Transverse colon (tissue), 4 donors: ENCODE measurements at regions not wholly inside any gene's neighbourhood (a gene's known extent, or its start where the extent isn't known, plus 50 kb on each side); places are given as distances from the start of the nearest gene placed in this dataset.

Experiments used
- DNase-seq: peaks from one replicate; pipeline ENCODE4 v3.0.0-alpha.2; 2019
- H3K27ac ChIP-seq, 4 donors: fragments of 200-600 bp; sonication (generic); 2 replicates each; pipeline ENCODE4 v1.5.1; 2016 to 2018; ENCODE audit warnings: inconsistent platforms in 4 of 4
- H3K27me3 ChIP-seq: fragments of 200-600 bp; sonication (generic); 2 replicates; pipeline ENCODE4 v1.5.1; 2017; ENCODE audit warnings: inconsistent platforms
- H3K36me3 ChIP-seq, 4 donors: fragments of 200-600 bp; sonication (generic); 2 replicates each; pipeline ENCODE4 v1.5.1; 2017 to 2019; ENCODE audit warnings: inconsistent platforms in 4 of 4
- H3K4me1 ChIP-seq, 4 donors: fragments of 200-600 bp; sonication (generic); 2 replicates each; pipeline ENCODE4 v1.5.1; 2017 to 2020; ENCODE audit warnings: inconsistent platforms in 4 of 4
- H3K4me3 ChIP-seq, 4 donors: fragments of 200-600 bp; sonication (generic); 1 replicate in 1 of 4; 2 replicates in 3 of 4; pipeline versions ENCODE4 v1.5.1 to v1.6.1; 2017 to 2019; ENCODE audit warnings: inconsistent platforms in 4 of 4
- H3K9me3 ChIP-seq, 2 donors: fragments of 200-600 bp; sonication (generic); 2 replicates each; pipeline ENCODE4 v1.5.1; 2017 to 2019; ENCODE audit warnings: inconsistent platforms in 2 of 2
- EP300 ChIP-seq: sonication (generic); formaldehyde crosslinking; IDR thresholded peaks from one replicate; pipeline ENCODE4 v1.6.1; 2017; ENCODE audit warnings: antibody characterized with exemption, low read depth
- POLR2A ChIP-seq: fragments of 450-650 bp; IDR thresholded peaks from one replicate; pipeline ENCODE4 v1.6.1; 2016; ENCODE audit warnings: antibody characterized with exemption, mild to moderate bottlenecking, moderate library complexity
- POLR2AphosphoS5 ChIP-seq, 3 donors: sonication (generic); formaldehyde crosslinking; IDR thresholded peaks; one replicate each; pipeline ENCODE4 v1.6.1; 2016; ENCODE audit warnings: antibody characterized with exemption in 3 of 3
- WGBS, 2 donors: methylation state at CpG; one replicate each; pipeline ENCODE4 v1.1.5; 2018; ENCODE audit warnings: low coverage in 1 of 2; 5-methylcytosine and 5-hydroxymethylcytosine counted together
- in situ Hi-C, 4 donors: fragments of 200-750 bp; cut with MboI; loops; one replicate each; pipeline versions ENCODE4 v1.15.0 to v1.15.1; 2017; ENCODE audit warnings: low sequenced_read_pairs in 3 of 4, low pct_ligation_motif_present in 1 of 4, low pct_unique_long_range_greater_than_20kb in 1 of 4
- intact Hi-C: fragments of 100-400 bp; cut with DNase I; formaldehyde crosslinking; loops from one replicate; pipeline ENCODE4 v1.15.1; 2023; ENCODE audit warnings: low total_unique reads
- TF ChIP-seq, protein P1 (sequence below), 5 experiments: fragments of 200-600 bp in 3 of 5; fragments of 450-650 bp in 2 of 5; sonication (generic) in 3 of 5; IDR thresholded peaks; 1 replicate in 2 of 5; 2 replicates in 3 of 5; pipeline ENCODE4 v1.5.1; 2016 to 2017; ENCODE audit warnings: antibody characterized with exemption in 5 of 5, inconsistent platforms in 3 of 5, mild to moderate bottlenecking in 2 of 5, moderate library complexity in 1 of 5

- Histone ChIP-seq H3K4me1 (no peaks in the 10 kb centered on the region), H3K4me3 (no peak overlapping the region), H3K27ac (no peak overlapping the region), H3K9me3 (no peaks in the 10 kb centered on the region), H3K36me3 (no peaks in the 10 kb centered on the region), H3K27me3 (no peaks in the 10 kb centered on the region)
- TF ChIP-seq POLR2A (no peak), EP300 (no peak), POLR2AphosphoS5 (IDR thresholded peaks at IDR 0.05) (no peak)
- TF ChIP-seq, protein P1, sequence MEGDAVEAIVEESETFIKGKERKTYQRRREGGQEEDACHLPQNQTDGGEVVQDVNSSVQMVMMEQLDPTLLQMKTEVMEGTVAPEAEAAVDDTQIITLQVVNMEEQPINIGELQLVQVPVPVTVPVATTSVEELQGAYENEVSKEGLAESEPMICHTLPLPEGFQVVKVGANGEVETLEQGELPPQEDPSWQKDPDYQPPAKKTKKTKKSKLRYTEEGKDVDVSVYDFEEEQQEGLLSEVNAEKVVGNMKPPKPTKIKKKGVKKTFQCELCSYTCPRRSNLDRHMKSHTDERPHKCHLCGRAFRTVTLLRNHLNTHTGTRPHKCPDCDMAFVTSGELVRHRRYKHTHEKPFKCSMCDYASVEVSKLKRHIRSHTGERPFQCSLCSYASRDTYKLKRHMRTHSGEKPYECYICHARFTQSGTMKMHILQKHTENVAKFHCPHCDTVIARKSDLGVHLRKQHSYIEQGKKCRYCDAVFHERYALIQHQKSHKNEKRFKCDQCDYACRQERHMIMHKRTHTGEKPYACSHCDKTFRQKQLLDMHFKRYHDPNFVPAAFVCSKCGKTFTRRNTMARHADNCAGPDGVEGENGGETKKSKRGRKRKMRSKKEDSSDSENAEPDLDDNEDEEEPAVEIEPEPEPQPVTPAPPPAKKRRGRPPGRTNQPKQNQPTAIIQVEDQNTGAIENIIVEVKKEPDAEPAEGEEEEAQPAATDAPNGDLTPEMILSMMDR (IDR thresholded peaks at IDR 0.05) = no peak
- no peak for DNase-seq
- intact Hi-C loops = no loop called here
- in situ Hi-C loops = no loop called here
These were observed 523.0 kb downstream of the ANKRD7 start for GRCh38 chr7:118747473-118747872.

DNA sequence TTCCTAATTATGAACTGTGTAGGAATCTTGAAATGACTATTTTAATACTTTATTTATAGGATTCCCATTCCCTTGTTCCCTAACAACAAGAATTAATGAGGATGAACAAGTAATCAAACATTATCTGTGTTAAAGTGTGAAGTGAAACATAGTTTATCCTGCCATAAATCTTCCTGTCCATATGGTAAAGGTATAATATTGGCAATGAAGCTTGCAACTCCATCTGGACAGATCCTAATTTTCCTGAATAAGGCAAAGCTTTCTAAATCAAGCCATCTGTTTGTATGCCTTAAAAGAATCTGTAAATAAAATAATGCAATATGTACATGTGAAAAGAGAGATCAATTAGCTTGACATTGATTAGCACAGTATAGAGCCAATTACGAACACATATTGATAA lies 529.0 kb downstream of the ANKRD7 start:
- in situ Hi-C loops (no loop called here), intact Hi-C loops (no loop called here)
- Histone ChIP-seq H3K27me3 (no peaks in the 10 kb centered on the region), H3K27ac (no peak overlapping the region), H3K9me3 (no peaks in the 10 kb centered on the region), H3K4me3 (no peak overlapping the region), H3K36me3 (no peaks in the 10 kb centered on the region), H3K4me1 (no peaks in the 10 kb centered on the region)
- DNase-seq = no peak
- TF ChIP-seq, protein P1 (IDR thresholded peaks at IDR 0.05) = no peak
- no peak for TF ChIP-seq EP300
- TF ChIP-seq POLR2AphosphoS5 (IDR thresholded peaks at IDR 0.05) = no peak
- no peak for TF ChIP-seq POLR2A
- WGBS, 2 donors = 70 to 85% methylated on average over 1 of the region's 1 CpG

DNA sequence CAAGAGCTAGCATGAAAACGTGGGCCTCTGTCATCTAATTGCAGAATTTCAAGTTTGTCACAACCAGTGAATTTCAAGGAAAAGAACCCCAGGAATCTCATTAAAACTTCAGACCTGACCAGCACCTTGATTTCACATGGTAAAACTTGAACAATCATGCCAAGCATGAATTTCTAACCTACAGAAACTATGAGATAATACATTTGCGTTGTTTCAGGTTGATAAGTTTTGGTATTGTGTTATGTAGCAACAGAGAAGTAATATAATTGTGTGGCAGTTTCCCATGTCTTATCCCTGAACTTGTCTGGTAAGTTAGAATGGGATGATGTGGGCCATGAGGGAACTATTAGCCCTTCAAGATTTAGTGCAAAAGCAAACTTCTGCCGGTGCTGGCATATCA lies 530.1 kb downstream of the ANKRD7 start:
- Histone ChIP-seq H3K36me3 (no peaks in the 10 kb centered on the region), H3K4me3 (no peak overlapping the region), H3K27me3 (no peaks in the 10 kb centered on the region), H3K9me3 (no peaks in the 10 kb centered on the region), H3K27ac (no peak overlapping the region), H3K4me1 (no peaks in the 10 kb centered on the region)
- in situ Hi-C loops (no loop called here), intact Hi-C loops (no loop called here)
- 53 to 78% methylated on average over 3 of the region's 3 CpGs for WGBS, 2 donors
- TF ChIP-seq, protein P1 (IDR thresholded peaks at IDR 0.05) = no peak
- TF ChIP-seq POLR2AphosphoS5 (IDR thresholded peaks at IDR 0.05) (no peak), POLR2A (no peak), EP300 (no peak)
- no peak for DNase-seq

GRCh38 chr7:118755067-118755625 lies 530.6 kb downstream of the ANKRD7 start:
- Histone ChIP-seq H3K27ac (no peak overlapping the region), H3K27me3 (no peaks in the 10 kb centered on the region), H3K9me3 (no peaks in the 10 kb centered on the region), H3K36me3 (no peaks in the 10 kb centered on the region), H3K4me3 (no peak overlapping the region), H3K4me1 (no peaks in the 10 kb centered on the region)
- no peak for DNase-seq
- intact Hi-C loops = no loop called here
- no peak for TF ChIP-seq EP300
- TF ChIP-seq POLR2A = no peak
- TF ChIP-seq POLR2AphosphoS5 (IDR thresholded peaks at IDR 0.05) = no peak
- TF ChIP-seq, protein P1 (IDR thresholded peaks at IDR 0.05) = no peak
- 62 to 66% methylated on average over 2 to 3 of the region's 3 CpGs for WGBS, 2 donors
- in situ Hi-C loops = no loop called here
